IMR-90 (cell line): ENCODE measurements at regions not wholly inside any gene's neighbourhood (a gene's known extent, or its start where the extent isn't known, plus 50 kb on each side); places are given as distances from the start of the nearest gene placed in this dataset.

Source experiments
- ATAC-seq: fragments of 200-7000 bp; cut with Tn5 transposase; 2 replicates; pipeline ENCODE4 v1.9.1; 2020; ENCODE audit warnings: low read depth, mild to moderate bottlenecking, moderate library complexity
- BruUV-seq: library from RNA; stranded (reverse); fragments of 400-500 nt; replicated peaks from 2 replicates; lab custom pipeline; 2021; lab: Mats Ljungman, UMichigan
- CTCF ChIA-PET: fragments of 300-600 bp; formaldehyde crosslinking; extraction: SDS; loops from one replicate; lab custom pipeline; 2021; ENCODE audit warnings: antibody characterized with exemption; lab: Yijun Ruan, JAX
- POLR2A ChIA-PET: fragments of 300-600 bp; sonication (Branson Sonifier 250); formaldehyde crosslinking; loops from one replicate; lab custom pipeline; 2022; ENCODE audit warnings: antibody characterized with exemption; ENCODE audit not compliant: unreplicated experiment; lab: Charles Lee
- DNase-seq: peaks from one replicate; pipeline ENCODE4 v3.0.0; 2013
- H2AFZ ChIP-seq: replicated peaks from 2 replicates; pipeline ENCODE3; 2013; ENCODE audit warnings: low read length, mild to moderate bottlenecking; ENCODE audit not compliant: poor library complexity
- H2AK5ac ChIP-seq: 2 replicates; pipeline ENCODE4 v1.6.1; 2013; ENCODE audit warnings: low read depth, low read length, inconsistent platforms
- H2AK9ac ChIP-seq: replicated peaks from 2 replicates; pipeline ENCODE3; 2013; ENCODE audit warnings: mild to moderate bottlenecking, low read depth, low read length, moderate library complexity; ENCODE audit not compliant: poor library complexity
- H2BK120ac ChIP-seq: 2 replicates; pipeline ENCODE4 v1.6.1; 2013; ENCODE audit warnings: low read depth, low read length, inconsistent platforms
- H2BK15ac ChIP-seq: 3 replicates; pipeline ENCODE4 v1.6.1; 2013; ENCODE audit warnings: low read depth, low read length, inconsistent platforms
- H2BK20ac ChIP-seq: 2 replicates; pipeline ENCODE4 v1.6.1; 2013; ENCODE audit warnings: low read depth, mild to moderate bottlenecking, inconsistent platforms, low read length, moderate library complexity
- H2BK5ac ChIP-seq: 2 replicates; pipeline ENCODE4 v1.6.1; 2013; ENCODE audit warnings: mild to moderate bottlenecking, low read depth, low read length, inconsistent platforms; ENCODE audit not compliant: poor library complexity, severe bottlenecking
- H3K14ac ChIP-seq: replicated peaks from 2 replicates; pipeline ENCODE4 v1.6.1; 2013; ENCODE audit warnings: low read depth, low read length, inconsistent platforms
- H3K18ac ChIP-seq: 2 replicates; pipeline ENCODE4 v1.6.1; 2013; ENCODE audit warnings: low read depth, low read length, control low read depth
- H3K23ac ChIP-seq: 2 replicates; pipeline ENCODE4 v1.6.1; 2013; ENCODE audit warnings: low read depth, low read length, inconsistent platforms
- H3K27ac ChIP-seq: 2 replicates; pipeline ENCODE4 v1.5.1; 2013; ENCODE audit warnings: mild to moderate bottlenecking, control low read depth, low read length; ENCODE audit not compliant: insufficient read depth
- H3K27me3 ChIP-seq: 2 replicates; pipeline ENCODE4 v1.6.1; 2013; ENCODE audit warnings: low read length; ENCODE audit not compliant: control insufficient read depth, insufficient read depth
- H3K36me3 ChIP-seq: 2 replicates; pipeline ENCODE4 v1.6.1; 2013; ENCODE audit warnings: low read length, mixed read lengths; ENCODE audit not compliant: control insufficient read depth, insufficient read depth
- H3K4ac ChIP-seq: 2 replicates; pipeline ENCODE4 v1.6.1; 2013; ENCODE audit warnings: low read depth, low read length, inconsistent platforms
- H3K4me1 ChIP-seq: 2 replicates; pipeline ENCODE4 v1.6.1; 2013; ENCODE audit warnings: low read length, mixed read lengths; ENCODE audit not compliant: control insufficient read depth, insufficient read depth
- H3K4me2 ChIP-seq: 2 replicates; pipeline ENCODE4 v1.6.1; 2013; ENCODE audit warnings: low read depth, mild to moderate bottlenecking, control low read depth, low read length, moderate library complexity
- H3K4me3 ChIP-seq: 2 replicates; pipeline ENCODE4 v1.5.1; 2013; ENCODE audit warnings: low read depth, mild to moderate bottlenecking, control low read depth, low read length, moderate library complexity; ENCODE audit not compliant: insufficient read depth
- H3K56ac ChIP-seq: 2 replicates; pipeline ENCODE4 v1.6.1; 2013; ENCODE audit warnings: low read length, inconsistent platforms; ENCODE audit not compliant: insufficient read depth; ENCODE audit errors: extremely low read depth
- H3K79me1 ChIP-seq, 2 experiments: 2 replicates each; pipeline ENCODE4 v1.6.1; 2013; ENCODE audit warnings: low read length in 2 of 2, inconsistent platforms in 1 of 2, low read depth in 1 of 2
- H3K9ac ChIP-seq: 2 replicates; pipeline ENCODE4 v1.6.1; 2013; ENCODE audit warnings: low read depth, low read length, control low read depth
- H3K9me1 ChIP-seq: 2 replicates; pipeline ENCODE4 v1.6.1; 2013; ENCODE audit warnings: low read length, inconsistent platforms; ENCODE audit not compliant: insufficient read depth
- H3K9me3 ChIP-seq: 2 replicates; pipeline ENCODE4 v1.6.1; 2013; ENCODE audit warnings: low read length; ENCODE audit not compliant: control insufficient read depth, insufficient read depth
- H4K20me1 ChIP-seq: 2 replicates; pipeline ENCODE4 v1.6.1; 2013; ENCODE audit warnings: low read length, inconsistent platforms; ENCODE audit not compliant: insufficient read depth
- H4K5ac ChIP-seq: 2 replicates; pipeline ENCODE4 v1.6.1; 2013; ENCODE audit warnings: mild to moderate bottlenecking, low read depth, low read length, control low read depth
- H4K8ac ChIP-seq, 2 experiments: 2 replicates each; pipeline ENCODE4 v1.6.1; 2013; ENCODE audit warnings: low read depth in 2 of 2, low read length in 2 of 2, control low read depth in 1 of 2, inconsistent platforms in 1 of 2
- H4K91ac ChIP-seq: 2 replicates; pipeline ENCODE4 v1.6.1; 2013; ENCODE audit warnings: low read depth, low read length, inconsistent platforms; ENCODE audit not compliant: insufficient read depth
- BHLHE40 ChIP-seq: fragments of 150-350 bp; IDR thresholded peaks from 2 replicates; pipeline ENCODE4 v1.6.1; 2016; ENCODE audit warnings: mild to moderate bottlenecking, low read depth, low read length
- ELK1 ChIP-seq: fragments of 150-350 bp; IDR thresholded peaks from 2 replicates; pipeline ENCODE4 v1.6.1; 2016; ENCODE audit warnings: low read depth, mild to moderate bottlenecking, low read length, moderate library complexity, borderline replicate concordance
- MAFK ChIP-seq: IDR thresholded peaks from 2 replicates; pipeline ENCODE4 v1.6.1; 2012; ENCODE audit warnings: low read depth, low read length, improper control_type of control experiment
- WGBS, 2 experiments: methylation state at CpG; one replicate each; pipeline versions ENCODE4 v1.1.5 to v1.1.7; 2013; ENCODE audit warnings: missing lambda C conversion rate in 2 of 2; ENCODE audit not compliant: insufficient read length in 1 of 2; ENCODE audit errors: extremely low coverage in 2 of 2; 5-methylcytosine and 5-hydroxymethylcytosine counted together
- dilution Hi-C: fragments of 300-500 bp; cut with HindIII; formaldehyde crosslinking; loops from one replicate; pipeline ENCODE4 v1.14.3; 2018; ENCODE audit warnings: low sequenced_read_pairs; ENCODE audit not compliant: unreplicated experiment
- in situ Hi-C: fragments of 300-500 bp; cut with MboI; formaldehyde crosslinking; loops from 3 replicates; pipeline ENCODE4 v1.14.3; 2019; ENCODE audit warnings: low sequenced_read_pairs, inconsistent platforms, mixed read lengths
- intact Hi-C: fragments of 100-400 bp; cut with micrococcal nuclease; formaldehyde crosslinking; loops from 2 replicates; pipeline ENCODE4 v1.10.0; 2022

GRCh38 chr11:11000579-11001283 is 142.9 kb upstream of the ZBED5 start:
- TF ChIP-seq MAFK (no peak), ELK1 (no peak), BHLHE40 (no peak)
- peak overlapping the region; percentile 56 for H2AFZ ChIP-seq
- no peaks in the 10 kb centered on the region for H3K9me3 ChIP-seq
- H2BK5ac ChIP-seq: no peak overlapping the region
- no peak overlapping the region for H3K27ac ChIP-seq
- no peak overlapping the region for H2AK9ac ChIP-seq
- POLR2A ChIA-PET: no interaction called here
- CTCF ChIA-PET: interaction anchor here (0.9 kb wide), 1 partner anchor 10 kb away, joined by 3 read pairs; no protein-coding TSS in a partner anchor
- no peak overlapping the region for H3K9ac ChIP-seq
- no peak overlapping the region for H2BK120ac ChIP-seq
- H3K56ac ChIP-seq: no peak overlapping the region
- no peaks in the 10 kb centered on the region for H3K4me1 ChIP-seq
- no peak overlapping the region for H3K4me3 ChIP-seq
- peaks cover 44% of the 10 kb centered on the region for H3K27me3 ChIP-seq
- no peak overlapping the region for H3K14ac ChIP-seq
- no peak overlapping the region for H2BK15ac ChIP-seq
- H2AK5ac ChIP-seq: no peak overlapping the region
- H4K91ac ChIP-seq: no peak overlapping the region
- H3K23ac ChIP-seq: no peak overlapping the region
- H4K5ac ChIP-seq: no peak overlapping the region
- no peak overlapping the region for H4K8ac ChIP-seq
- no peak overlapping the region for H3K18ac ChIP-seq
- ATAC-seq (no peak), DNase-seq (no peak)
- no TSS peak for BruUV-seq
- intact Hi-C loops (no loop called here), in situ Hi-C loops (no loop called here), dilution Hi-C loops (no loop called here)
- no peaks in the 10 kb centered on the region for H4K20me1 ChIP-seq
- no peaks in the 10 kb centered on the region for H3K9me1 ChIP-seq
- H3K36me3 ChIP-seq: no peaks in the 10 kb centered on the region
- H3K79me1 ChIP-seq: no peaks in the 10 kb centered on the region
- WGBS, 2 experiments: no CpG with 5 or more reads among the region's 7 CpGs
- H3K4me2 ChIP-seq: no peak overlapping the region
- H2BK20ac ChIP-seq: no peak overlapping the region
- H3K4ac ChIP-seq: no peak overlapping the region
